ES-I3 (cell line): ENCODE measurements at regions not wholly inside any gene's neighbourhood (a gene's known extent, or its start where the extent isn't known, plus 50 kb on each side); places are given as distances from the start of the nearest gene placed in this dataset.
"Not testable (repeated sequence)": the region's sequence is repeated elsewhere in the genome, so short reads cannot be mapped to it uniquely, and the experiment has no call there.

Experiments used
- H3K36me3 ChIP-seq: 2 replicates; pipeline ENCODE4 v1.6.1; 2013; ENCODE audit warnings: mild to moderate bottlenecking, low read length, control low read depth, moderate library complexity; ENCODE audit not compliant: insufficient read depth
- H3K4me1 ChIP-seq: 2 replicates; pipeline ENCODE4 v1.6.1; 2013; ENCODE audit warnings: mild to moderate bottlenecking, control low read depth, low read length; ENCODE audit not compliant: insufficient read depth
- H3K9ac ChIP-seq: 2 replicates; pipeline ENCODE4 v1.6.1; 2013; ENCODE audit warnings: low read depth, mild to moderate bottlenecking, low read length, moderate library complexity
- H3K9me3 ChIP-seq: 2 replicates; pipeline ENCODE4 v1.6.1; 2013; ENCODE audit warnings: mild to moderate bottlenecking, low read length, moderate library complexity; ENCODE audit not compliant: control insufficient read depth, insufficient read depth

DNA sequence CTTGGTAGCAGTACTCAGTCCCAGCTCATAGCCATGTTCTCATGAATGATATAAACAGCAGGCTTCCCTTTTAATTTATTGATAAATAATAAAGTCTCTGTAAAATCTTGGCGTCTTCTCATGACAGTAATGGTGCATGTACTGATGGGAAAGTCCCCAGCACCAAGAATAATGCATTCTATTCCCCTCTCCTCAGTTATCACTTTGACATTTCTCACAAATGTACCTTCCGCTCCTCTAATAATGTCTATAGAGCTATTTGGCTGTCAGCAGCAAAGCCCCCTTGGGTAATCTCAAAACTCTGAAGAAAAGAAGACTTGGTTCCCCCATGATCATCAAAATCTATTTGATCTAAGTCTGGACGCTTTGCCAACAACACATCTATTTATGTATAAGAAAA lies 185.0 kb upstream of the SPTLC3 start:
- no peaks in the 10 kb centered on the region for H3K36me3 ChIP-seq

DNA sequence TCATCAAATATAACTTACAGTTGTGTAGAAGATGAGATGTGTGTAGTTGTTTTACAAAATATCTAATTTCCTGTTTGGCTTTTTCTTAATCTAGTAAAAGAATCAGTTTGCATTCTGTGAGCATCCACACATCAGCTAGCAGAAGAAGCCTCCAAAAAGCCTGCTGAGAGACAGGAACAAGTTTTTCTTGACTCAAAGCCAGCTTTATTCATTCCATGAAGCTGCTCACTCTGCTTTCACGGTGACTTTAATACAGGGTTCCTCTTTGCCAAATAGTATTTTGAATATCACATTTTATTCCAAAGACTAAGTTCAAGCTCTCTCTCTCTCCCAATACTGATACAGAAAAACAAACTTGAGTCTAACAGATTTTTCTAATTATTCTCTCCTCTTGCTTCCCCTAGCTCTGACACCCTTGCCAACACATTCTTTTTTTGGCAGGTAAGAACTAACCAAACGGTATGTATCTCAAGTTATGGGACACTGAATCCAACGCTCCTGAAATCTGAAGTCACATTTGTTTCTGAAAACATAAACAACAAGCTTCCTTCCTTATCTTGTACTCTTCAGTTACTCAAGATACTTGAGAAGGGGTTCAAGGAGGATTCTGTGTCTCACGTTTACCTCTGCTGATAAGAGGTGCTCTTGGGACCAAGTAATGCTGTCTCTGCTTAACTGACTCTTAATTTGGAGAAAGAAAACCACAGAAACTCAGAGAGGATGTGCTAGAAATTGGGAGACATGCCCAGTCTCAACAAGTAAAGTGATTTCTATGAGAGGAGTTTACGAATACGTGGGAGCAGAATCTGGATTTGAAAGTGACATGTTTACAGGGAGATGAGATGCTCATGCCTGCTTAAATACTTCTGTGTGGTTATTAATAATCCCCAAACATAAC lies 184.2 kb upstream of the SPTLC3 start:
- peaks cover 4% of the 10 kb centered on the region; the same call in 1 of the 2 replicates for H3K4me1 ChIP-seq

More for the DNA sequence above, 185.0 kb upstream of the SPTLC3 start:
- Histone ChIP-seq H3K4me1 (peaks cover 4% of the 10 kb centered on the region; the same call in 1 of the 2 replicates), H3K9me3 (no peaks in the 10 kb centered on the region), H3K9ac (no peak overlapping the region)

GRCh38 chr20:12825226-12825595 lies 183.6 kb upstream of the SPTLC3 start:
- H3K9ac ChIP-seq = no peak overlapping the region
- no peaks in the 10 kb centered on the region for H3K9me3 ChIP-seq
- H3K4me1 ChIP-seq = peaks cover 4% of the 10 kb centered on the region; the same call in 1 of the 2 replicates
- no peaks in the 10 kb centered on the region; the same call in 1 of the 2 replicates for H3K36me3 ChIP-seq

More for the DNA sequence above, 184.2 kb upstream of the SPTLC3 start:
- Histone ChIP-seq H3K36me3 (no peaks in the 10 kb centered on the region), H3K9me3 (no peaks in the 10 kb centered on the region), H3K9ac (no peak overlapping the region)

- Histone ChIP-seq H3K4me1 (peaks cover 4% of the 10 kb centered on the region; the same call in 1 of the 2 replicates), H3K9me3 (no peaks in the 10 kb centered on the region), H3K9ac (no peak overlapping the region), H3K36me3 (no peaks in the 10 kb centered on the region; the same call in 1 of the 2 replicates)
Observed at GRCh38 chr20:12827816-12828385, 180.9 kb upstream of the SPTLC3 start.

DNA sequence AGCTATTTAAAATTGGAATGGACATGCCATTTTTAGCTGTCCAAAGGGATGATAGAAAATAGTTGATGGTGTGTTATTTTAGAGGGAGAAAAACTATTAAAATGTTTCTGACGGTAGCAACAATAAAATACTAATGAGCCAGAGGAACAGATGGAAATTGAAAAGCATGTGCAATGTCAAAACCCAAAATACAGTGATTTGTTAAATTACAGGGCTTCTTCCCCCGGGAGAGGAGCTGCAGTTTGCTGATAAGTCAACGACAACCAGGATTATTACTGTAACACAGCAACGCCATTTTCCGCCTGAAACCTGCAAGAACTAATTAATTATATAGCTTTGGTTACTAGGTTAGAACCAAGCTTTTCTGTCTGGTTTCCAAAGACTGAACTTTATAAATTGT lies 179.6 kb upstream of the SPTLC3 start:
- no peak overlapping the region for H3K9ac ChIP-seq
- no peaks in the 10 kb centered on the region for H3K9me3 ChIP-seq
- H3K36me3 ChIP-seq = no peaks in the 10 kb centered on the region; the same call in 1 of the 2 replicates
- H3K4me1 ChIP-seq = peaks cover 4% of the 10 kb centered on the region; the same call in 1 of the 2 replicates

DNA sequence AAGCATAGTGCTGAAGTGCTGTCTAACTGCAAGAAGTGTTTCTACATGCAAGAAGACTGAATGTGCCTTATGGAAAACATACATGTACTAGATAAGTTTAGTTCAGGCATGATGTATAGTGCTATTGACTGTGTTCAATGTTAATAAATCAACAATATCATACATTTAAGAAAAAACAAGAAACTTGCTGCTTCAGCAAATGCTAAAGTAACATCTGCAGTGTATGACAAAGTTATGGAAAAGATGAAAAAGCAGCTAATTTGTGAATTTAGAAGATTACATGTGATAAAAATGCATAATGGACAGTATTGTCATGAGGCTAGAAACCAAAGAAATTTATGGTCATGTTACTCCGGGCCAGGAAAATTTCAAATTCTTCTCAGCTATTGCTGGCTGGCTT lies 174.9 kb upstream of the SPTLC3 start:
- H3K4me1 ChIP-seq = peaks cover 13% of the 10 kb centered on the region
- no peak overlapping the region for H3K9ac ChIP-seq
- no peaks in the 10 kb centered on the region; the same call in 1 of the 2 replicates for H3K36me3 ChIP-seq
- H3K9me3 ChIP-seq = no peaks in the 10 kb centered on the region

- H3K4me1 ChIP-seq = peaks cover 13% of the 10 kb centered on the region
- H3K36me3 ChIP-seq = no peaks in the 10 kb centered on the region
- no peak overlapping the region for H3K9ac ChIP-seq
- H3K9me3 ChIP-seq = no peaks in the 10 kb centered on the region
Observed at GRCh38 chr20:12835999-12836398, 172.8 kb upstream of the SPTLC3 start.

GRCh38 chr20:12837646-12838045 lies 171.1 kb upstream of the SPTLC3 start:
- Histone ChIP-seq H3K36me3 (no peaks in the 10 kb centered on the region), H3K9me3 (no peaks in the 10 kb centered on the region), H3K9ac (no peak overlapping the region), H3K4me1 (peaks cover 13% of the 10 kb centered on the region)

DNA sequence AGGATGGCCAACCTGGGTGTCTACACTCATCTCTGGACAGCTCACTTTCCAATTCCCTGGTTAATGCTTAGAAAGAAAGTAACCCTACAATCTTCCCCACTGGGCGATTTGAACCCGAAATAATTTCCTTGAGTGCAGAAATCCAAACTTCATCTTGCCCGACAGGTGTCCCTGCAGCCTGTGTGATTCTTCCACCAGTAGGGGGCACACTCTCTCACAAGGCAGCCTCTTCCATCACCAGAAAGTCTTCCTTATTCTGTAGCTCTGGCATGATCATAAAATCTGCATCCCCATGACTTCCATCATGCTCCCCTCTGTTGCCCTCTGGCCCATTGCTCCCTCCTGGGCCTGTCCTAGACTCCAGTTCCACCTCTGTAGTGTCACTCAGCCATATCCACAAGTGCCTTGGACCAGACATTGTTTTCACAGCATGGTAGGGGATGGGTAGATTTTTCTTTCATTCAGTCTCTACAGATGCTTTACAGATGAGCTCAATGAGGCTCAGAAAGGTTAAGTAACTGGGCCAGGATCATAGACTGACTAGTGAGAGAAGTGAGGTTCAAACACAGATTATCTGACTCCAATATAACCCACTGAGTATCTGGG lies 170.4 kb upstream of the SPTLC3 start:
- Histone ChIP-seq H3K4me1 (peaks cover 13% of the 10 kb centered on the region), H3K36me3 (no peaks in the 10 kb centered on the region), H3K9me3 (no peaks in the 10 kb centered on the region), H3K9ac (no peak overlapping the region)

DNA sequence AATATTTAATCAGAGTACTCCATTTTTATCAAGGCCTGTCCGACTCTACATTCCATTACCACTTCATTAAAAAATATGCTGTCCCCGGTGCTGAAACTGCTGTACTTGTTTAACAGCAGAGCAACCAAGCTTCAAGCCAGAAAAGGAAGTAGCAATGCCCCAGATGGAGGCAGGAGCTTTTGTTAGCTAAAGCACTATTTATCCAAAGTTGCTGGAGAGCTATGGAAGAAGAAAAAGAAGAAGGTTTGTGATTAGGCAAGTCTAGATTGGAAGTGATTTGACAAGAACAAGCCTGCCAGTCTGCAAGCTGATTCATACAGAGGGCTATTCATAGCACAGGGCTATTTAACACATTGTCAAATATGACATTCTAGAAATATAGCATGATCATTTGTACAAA lies 160.9 kb upstream of the SPTLC3 start:
- Histone ChIP-seq H3K4me1 (no peaks in the 10 kb centered on the region; the same call in 1 of the 2 replicates), H3K36me3 (no peaks in the 10 kb centered on the region), H3K9ac (no peak overlapping the region), H3K9me3 (no peaks in the 10 kb centered on the region)

DNA sequence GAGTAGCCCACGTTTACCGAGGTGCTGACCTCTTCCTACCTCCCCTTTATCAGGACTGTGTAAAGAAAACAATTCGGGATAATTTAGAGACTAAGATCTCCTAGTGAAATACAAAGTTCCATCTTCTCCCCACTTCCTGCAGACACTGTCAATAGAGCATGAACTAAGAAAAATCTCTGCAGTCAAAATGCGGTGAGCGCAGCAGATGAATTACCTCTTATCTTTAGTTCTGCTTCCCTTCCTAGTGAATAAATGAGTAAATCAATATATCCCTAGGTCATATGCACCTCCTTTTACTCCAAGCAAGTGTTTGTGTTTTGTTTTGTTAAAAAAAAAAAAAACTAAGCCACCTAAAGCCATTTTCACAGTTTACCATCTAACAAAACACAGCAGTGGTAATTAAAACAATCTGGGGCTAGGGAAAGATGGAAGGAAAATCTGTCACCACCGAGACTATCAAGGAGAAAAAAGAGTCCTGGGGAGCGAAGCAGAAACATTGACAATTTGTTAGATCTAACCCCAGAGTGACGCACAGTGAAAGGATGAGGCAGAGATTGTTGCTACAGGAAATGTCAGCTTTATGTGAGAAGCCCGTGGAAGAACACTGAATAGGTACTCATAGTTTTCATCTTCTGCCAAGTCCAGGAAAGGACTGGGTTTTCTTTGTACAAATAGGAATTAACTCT lies 159.4 kb upstream of the SPTLC3 start:
- H3K36me3 ChIP-seq = no peaks in the 10 kb centered on the region
- H3K9ac ChIP-seq = no peak overlapping the region

DNA sequence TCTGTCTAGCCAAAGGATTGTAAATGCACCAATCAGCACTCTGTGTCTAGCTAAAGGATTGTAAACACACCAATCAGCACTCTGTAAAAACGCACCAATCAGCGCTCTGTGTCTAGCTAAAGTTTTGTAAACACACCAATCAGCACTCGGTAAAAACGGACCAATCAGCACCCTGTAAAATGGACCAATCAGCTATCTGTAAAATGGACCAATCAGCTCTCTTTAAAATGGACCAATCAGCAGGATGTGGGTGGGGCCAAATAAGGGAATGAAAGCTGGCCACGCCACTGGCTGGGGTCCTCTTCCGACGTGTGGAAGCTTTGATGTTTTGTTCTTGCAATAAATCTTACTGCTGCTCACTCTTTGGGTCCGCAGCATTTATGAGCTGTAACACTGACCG lies 151.1 kb upstream of the SPTLC3 start:
- H3K9ac ChIP-seq, H3K36me3 ChIP-seq, H3K4me1 ChIP-seq, H3K9me3 ChIP-seq: not testable (repeated sequence)

More for the DNA sequence above, 159.4 kb upstream of the SPTLC3 start:
- H3K4me1 ChIP-seq = no peaks in the 10 kb centered on the region; the same call in 1 of the 2 replicates
- H3K9me3 ChIP-seq = no peaks in the 10 kb centered on the region

GRCh38 chr20:12860619-12861247 lies 148.0 kb upstream of the SPTLC3 start:
- Histone ChIP-seq H3K9me3 (no peaks in the 10 kb centered on the region), H3K36me3 (no peaks in the 10 kb centered on the region), H3K9ac (no peak overlapping the region), H3K4me1 (no peaks in the 10 kb centered on the region)

DNA sequence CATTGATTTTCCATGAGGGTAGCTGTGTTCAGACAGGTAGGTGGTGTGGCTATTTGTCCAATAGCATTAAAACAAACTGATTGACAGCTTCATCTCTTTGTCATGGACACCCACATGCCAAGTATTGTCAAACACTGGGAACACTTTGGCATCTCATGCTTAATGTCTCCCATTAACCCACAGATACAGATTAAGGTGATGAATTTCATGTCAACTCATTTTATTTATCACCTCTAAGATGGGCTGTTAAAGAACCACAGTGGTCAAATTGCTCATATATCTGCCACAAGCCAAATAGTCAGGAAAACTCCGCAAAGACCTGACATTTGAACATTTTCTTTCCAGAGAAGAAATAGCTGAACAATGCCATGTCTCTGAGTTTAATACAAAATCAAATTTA lies 139.1 kb upstream of the SPTLC3 start:
- Histone ChIP-seq H3K9me3 (no peaks in the 10 kb centered on the region), H3K9ac (no peak overlapping the region), H3K36me3 (no peaks in the 10 kb centered on the region), H3K4me1 (no peaks in the 10 kb centered on the region)
